ENCODE measurements at regions not wholly inside any gene's neighbourhood (a gene's known extent, or its start where the extent isn't known, plus 50 kb on each side); places are given as distances from the start of the nearest gene placed in this dataset.
A peak's percentile ranks its signal among the peaks of the same experiment; 100 is the strongest.
"Not testable (repeated sequence)": the region's sequence is repeated elsewhere in the genome, so short reads cannot be mapped to it uniquely, and the experiment has no call there.

DNA sequence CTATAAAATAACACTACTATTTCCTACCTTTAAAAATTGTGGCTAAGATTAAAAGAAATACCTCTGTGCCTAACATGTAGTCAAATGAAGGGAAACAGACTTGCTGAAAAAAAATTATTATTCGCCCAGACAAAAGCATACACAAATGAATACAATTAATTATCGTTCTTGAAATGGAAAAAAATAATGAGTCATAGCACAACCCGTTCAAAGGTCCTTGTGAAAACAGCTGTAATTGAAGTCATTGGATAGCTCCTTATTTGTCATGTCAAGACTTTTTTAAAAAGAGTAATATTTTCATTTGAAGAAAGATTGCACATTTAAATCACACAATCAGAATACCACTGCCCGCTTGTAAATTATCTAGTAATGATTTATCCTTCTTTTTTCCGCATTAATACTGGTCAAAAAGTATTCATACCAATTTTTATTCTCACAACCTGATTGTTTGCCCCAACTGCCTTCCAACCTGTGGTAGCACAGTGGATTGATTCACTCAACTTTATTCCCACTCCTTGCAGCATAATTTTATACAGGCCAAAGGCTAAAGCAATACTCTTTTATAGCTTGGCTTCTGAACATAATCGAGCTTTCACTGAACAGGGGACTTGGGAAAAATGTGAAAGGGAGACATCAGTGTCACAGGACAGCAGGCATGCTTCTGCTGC lies 655.2 kb upstream of the MAP3K7 start:
- DNase-seq: no peak

DNA sequence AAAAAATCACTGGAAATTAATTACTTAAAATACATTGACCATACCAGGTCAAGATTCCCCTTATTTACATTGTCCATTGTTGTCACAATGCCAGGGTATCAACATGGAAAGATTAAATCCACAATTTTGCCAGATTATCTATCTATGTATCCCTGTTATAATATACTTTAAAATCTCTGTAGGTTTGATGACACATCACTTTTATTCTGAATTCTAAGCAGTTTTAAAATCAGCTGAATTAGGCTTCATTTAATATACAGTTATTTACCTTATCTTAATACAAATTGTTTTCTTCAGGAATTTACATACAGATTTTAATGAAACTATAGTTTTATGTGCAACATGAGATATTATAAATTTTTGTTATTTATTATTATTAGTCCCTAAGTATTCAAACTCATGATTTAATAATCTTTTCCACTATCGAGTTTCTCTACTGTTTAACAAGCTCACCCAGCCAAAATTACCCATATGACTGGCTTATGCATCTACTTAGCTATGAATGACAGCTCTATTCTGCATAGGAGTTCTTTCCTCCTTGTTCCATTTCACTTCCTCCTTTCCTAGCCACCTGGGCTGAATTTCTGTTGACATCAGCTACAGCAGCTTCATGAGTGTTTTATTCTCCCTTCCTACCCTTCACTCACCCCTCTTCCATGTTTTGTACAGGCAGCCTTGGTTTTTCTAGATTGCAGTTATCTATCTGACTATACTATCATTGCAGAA lies 654.2 kb upstream of the MAP3K7 start:
- DNase-seq: no peak

DNA sequence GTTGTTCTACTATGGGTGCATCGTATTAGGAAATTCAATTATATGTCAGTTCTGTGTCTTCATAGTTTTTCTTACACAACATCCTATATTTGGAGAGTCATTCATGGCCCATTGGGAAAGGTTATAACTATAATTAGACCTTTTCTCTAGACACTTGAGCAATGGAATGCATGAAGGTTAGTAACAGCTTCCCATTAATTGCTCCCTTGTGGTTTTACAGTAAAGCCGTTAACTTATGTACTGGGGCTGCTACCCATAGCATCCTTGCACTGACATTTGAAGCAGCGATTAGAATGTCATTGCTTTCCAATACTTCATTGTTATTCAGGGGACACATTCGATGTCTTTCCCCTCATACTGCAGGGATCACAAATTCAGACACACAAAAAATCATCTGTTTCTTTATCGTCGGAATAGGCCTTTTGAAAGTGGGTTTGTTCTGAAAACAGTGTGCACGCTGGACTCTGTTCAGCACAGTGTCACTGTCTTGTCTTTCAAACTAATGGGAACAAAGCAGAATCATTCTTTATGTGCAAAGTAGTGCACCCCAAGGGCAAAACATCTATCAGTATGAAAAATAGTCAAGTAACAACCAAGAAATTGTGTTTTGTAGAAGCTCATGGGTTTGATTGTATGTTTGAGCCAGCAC lies 634.3 kb upstream of the MAP3K7 start:
- DNase-seq: no peak

DNA sequence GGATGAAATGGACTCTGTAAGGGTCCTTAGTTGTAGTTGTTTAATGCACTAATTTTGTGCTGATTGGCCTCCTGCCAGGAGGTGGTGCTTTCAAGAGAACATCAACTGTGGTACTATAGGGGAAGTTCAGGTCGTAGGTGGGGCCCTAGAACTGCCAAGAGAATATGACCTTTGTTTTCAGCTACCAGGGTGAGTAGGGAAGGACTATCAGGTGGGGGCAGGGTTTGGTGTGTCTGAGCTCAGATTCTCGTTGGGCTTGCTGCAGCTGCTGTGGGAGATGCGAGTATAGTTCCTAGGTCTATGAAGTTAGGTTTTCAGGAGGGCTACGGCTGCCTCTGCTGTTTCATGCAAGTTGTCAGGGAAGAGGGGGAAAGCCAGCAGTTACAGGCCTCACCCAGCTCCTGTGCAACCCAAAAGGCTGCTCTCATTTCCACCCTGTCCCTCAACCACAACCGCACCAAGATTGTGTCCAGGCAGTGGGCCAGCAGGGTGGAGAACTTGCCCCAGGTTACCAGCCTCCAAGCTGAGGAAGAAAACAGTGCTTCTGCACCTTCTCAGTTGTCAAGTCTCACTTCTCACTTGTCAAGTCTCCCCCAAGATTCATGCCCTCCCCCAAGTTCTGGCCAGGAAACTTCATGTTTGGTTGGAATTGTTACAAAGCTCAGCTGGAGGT lies 626.5 kb upstream of the MAP3K7 start:
- no peak for DNase-seq

DNA sequence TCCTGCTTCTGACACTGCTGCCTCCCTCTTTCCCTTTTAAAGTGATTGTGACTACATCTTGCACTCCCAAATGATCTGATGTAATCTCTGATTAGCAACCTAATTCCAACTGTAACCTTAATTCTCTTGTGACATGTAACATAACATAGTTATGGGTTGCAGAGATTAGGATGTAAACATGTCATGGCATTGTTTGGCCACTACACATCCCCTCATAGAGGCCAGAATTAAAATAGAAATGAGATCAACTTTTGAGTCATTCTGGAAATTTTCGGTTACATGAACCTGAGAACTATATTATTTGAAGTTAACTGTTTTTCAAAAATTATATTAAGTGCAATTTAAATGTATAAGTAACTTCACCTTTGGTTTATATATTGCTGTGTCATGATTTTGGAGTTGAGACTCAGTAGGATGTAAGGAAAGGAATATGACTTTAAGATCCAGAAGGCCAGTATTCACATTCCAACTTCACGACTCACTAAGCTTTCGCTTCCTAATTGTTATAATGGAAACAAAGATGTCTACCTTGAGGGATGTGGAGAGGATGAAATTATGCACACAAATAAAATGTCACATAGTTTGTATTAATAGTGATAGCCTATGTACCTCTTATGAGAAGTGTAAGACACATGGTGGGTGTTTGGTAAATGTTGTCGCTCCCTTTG lies 611.9 kb upstream of the MAP3K7 start:
- DNase-seq: no peak

DNA sequence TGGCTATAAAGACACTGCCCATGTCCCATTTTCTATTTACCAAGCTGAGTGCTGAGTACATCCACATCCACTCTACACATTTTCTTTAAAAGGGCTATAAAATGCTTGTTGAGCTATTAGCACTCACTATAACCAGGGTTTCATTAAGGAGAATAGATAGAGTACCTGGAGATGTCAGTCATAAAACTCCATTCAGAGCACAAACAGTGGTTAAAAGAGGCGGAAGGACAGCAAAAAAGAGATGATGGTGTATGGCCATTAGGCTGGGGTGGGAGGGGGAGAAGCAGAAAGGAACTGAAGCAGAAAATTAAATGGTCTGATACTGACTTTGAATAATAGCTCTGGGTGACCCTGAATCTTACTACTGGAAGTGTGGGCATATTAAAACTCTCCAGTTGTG lies 609.9 kb upstream of the MAP3K7 start:
- DNase-seq: peak; percentile 2

DNA sequence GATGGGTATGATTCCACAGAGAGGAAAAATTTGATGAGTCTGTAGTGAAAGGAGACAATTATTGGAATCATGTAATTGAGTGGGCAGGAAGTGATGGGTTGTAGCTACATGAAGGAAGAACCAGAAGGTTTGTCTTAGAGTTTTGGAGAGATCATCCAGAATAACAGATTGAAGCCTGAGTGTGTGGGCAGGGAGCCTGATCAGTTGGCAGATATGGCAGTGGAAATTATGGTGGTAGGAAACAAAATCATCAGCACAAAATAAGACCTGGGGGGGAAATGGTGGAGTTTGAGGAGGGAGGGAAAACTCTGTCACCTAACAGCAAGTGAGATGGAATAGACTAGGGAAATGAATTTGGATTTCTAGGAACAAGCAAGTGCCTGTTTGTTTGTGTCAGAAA lies 606.6 kb upstream of the MAP3K7 start:
- DNase-seq: no peak

DNA sequence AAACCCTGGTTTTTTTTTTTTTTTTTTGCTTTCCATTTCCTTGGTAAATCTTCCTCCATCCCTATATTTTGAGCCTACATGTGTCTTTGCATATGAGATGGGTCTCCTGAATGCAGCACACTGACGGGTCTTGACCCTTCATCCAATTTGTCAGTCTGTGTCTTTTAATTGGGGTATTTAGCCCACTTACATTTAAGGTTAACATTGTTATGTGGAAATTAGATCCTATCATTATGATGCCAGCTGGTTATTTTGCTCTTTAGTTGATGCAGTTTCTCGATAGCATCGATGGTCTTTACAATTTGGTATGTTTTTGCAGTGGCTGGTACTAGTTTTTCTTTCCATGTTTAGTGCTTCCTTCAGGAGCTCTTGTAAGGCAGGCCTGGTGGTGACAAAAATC lies 603.2 kb upstream of the MAP3K7 start:
- DNase-seq: not testable (repeated sequence)

DNA sequence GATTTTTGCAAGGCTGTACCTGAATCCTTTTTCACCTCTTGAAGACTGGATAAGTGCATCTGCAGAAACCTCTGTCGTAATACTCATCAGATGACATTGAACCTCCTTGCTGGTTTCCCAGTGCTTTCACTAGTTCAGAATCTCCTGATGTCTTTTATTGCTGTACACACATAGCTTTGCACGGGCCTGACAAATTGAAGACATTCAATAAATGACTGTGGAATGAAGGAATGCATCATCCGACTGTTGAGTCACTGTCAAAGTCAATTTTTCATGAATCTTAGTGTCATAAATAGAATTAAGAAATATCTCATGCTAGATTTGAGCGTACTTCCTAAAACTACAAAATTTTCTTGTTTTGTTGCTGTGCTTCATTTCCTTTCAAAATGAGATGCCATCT lies 598.2 kb upstream of the MAP3K7 start:
- DNase-seq: no peak

DNA sequence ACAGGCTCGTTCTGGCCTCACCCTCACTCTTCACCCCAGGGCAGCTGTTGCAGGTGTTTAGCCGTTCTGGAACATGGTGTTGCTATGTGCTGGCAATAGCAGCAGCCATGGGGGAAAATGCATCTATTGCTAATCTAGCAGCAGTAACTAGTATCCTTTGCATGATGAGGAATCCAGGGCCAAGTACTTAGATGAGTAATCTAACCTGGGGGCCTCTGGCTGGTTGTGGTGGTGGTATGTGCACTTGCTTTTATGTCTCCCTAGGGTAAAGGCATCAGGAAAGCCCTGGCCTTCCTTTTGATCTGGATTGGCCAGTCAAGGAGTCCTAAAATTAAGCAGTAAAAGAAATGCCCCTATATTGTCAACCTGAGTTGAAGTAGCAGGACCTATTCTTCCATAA lies 594.5 kb upstream of the MAP3K7 start:
- no peak for DNase-seq

DNA sequence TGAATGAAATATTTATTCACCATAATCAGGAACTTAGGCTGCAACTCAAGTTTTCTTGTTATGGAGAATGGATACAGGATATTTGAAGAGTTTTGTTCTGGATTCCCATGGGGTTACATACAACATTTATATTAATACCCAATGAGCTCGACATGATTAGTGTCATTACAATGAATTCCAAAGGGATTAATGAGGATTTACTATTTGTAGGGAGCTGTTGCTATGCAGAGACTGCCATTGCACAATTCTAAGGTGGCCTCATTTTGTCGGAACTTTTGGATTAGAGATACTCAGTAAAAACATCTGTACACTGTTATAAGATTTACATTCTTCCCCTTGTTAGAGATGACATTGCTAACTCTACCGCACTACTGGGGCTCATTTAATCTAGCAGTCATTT lies 586.8 kb upstream of the MAP3K7 start:
- no peak for DNase-seq

DNA sequence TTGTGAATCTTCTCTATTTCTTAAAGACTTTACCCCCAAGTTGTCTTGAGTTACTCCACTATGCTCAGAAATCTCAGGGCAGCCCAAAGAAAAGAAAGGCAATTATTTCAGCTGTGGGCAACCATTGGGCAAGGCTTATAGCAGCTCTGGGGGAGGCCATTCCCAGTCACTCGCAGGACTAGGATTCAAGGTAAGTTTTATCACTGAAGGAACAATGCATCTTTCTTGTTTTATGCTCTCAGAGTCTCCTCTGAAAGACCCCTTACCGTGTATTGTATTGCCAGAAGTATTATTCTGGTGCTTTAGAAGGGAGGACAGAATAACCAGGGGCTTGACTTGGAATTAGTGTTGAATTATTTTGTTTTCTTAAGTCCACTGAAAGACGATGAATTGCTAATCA lies 586.3 kb upstream of the MAP3K7 start:
- DNase-seq: no peak

DNA sequence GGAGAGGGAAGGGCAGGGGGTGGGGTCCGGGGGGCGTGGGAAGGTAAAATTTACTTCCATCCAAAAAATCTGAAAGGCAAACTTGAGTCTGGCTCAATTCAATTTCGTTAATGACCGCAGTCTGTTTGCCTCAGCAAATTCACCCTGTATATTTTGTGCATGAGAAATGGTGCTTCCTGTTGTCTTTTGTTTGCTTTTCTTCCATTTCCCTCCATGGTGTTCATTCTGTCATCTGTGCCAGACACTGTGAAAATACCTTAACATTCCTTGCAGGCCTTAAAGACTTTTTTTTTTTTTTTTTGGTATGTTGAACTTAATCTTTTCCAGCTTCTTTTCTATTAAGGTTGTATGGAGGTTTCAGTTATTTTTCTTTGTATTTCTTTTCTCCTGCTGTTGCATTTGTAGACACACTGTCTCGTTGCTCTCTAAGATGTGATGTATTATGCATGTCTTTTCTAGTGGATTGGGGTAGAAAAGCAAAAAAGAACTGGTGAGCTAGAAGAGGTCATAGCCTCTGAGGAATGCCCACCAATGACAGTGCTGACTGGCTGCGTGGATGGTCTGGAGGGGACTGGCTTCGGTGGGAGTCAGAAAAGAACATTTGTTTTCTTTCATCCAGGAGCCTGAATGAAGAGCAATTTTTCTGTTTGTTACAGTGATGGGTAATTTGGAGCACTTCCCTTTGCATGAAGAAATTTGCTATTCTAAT lies 585.0 kb upstream of the MAP3K7 start:
- DNase-seq: no peak

DNA sequence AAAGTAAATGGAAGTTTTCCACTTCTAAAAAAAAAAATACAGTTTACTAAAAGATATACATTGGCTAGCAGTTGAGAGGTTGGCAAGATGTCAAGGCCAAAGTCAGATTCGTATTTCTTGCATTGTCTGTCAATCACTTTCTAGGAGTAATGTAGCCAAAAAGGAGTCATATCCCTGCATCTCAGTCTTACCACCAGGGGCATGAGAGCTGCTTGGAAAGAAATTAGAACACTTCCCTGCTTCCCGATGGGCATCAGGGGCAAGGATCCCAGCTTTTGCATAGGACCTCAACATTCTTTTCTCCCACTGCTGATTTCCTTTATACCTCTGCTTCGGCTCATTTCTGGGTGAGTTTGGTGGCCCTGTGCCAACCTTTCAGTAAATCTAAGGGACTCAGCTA lies 581.0 kb upstream of the MAP3K7 start:
- peak; percentile 4 for DNase-seq

DNA sequence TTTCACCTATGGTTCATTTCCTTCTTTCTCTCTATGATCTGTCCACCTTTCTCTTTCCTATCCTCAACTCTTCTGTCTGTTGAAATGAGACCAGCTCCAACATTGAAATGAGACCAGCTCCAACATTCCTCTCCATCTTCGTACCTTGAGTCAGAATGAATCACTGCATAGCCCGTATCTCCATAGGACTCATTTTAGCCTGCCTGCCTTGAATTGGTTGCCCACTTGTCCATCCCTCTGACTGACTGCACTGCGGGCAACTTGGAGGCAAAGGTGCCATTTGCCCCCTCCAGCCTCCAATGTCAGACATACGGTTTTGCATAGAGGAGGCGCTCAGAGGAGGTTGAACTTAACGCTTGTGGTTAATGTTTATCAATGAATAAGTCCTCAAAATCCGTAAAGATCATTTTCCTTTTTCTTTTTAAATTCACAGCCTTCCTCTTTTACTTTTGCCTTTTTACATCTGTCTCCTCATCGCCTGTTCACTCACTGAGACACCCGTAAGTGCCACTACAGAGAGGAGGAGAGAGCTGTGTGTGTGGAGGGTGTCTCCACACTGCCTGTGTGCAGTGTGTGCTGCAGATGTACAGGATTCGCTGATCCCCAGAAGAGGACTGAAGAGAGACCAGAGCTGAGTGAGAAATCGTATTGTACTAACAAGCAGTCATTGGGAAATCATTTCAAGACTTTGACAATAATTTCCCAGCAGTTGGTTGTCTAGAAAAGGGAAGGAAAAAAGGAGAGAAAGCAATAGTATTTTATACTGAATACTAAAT lies 579.6 kb upstream of the MAP3K7 start:
- no peak for DNase-seq

DNA sequence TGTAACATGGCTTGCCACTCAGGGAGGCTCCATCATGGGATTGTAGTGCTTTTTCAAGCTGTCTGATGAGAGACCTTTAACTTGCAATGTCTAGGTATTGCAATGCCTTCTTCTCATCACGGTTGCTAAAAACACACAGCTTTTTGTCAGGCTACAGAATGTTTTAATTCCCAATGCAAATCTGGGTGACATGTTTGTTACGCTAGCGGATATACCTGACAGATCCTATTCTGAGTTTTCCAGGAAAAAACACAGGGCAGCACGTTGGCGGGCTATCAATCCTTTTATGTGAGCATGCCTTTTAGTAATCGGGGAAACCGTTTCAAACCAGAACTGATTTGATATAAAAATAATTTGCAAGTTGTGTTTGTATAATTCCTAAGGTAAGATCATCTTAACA lies 577.2 kb upstream of the MAP3K7 start:
- DNase-seq: no peak

DNA sequence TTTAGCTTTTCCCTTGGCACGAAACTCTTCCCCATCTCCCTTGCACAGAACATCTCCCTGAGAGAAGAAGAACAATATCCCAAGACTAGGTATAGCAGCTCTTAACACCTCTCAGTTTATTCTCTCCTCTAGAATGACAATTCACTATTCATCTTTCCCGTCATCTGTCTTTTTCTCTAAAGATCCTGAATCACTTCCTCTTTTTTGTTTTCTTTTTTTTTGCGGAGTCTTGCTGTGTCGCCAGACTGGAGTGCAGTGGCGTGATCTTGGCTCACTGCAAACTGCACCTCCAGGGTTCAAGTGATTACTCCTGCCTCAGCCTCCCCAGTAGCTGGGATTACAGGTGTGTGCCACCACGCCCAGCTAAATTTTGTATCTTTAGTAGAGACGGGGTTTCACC lies 574.4 kb upstream of the MAP3K7 start:
- DNase-seq: no peak

DNA sequence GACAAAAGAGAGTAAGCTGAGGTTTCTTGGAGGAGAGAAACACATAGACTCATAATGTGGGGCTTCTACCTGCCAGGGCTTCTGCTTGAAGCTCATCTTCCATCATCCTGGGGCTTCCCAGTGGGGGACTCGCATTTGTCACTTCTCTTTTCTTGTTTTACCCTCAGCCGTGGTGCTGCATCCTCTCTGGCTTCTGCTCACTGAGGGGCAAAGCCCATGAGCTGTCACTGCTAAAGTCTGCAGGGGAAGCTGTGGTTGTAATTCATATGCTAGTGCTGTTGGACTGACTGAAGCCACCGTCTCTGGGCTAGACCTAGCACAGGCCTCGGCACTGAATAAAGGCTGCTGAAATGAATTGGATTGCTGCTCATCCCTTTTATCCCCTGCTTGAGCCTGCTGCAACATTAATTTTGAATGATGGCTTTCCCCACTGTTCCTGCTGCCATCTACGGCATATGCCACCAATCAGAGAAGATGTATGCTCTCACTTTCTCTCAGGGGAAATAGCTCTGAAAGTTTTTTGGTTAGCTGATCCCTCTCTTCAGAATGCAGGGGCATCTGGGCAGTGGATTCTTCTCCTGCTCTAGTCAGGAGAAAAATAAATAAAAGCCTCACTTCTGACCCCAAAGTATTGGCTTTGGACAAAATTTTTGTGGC lies 568.4 kb upstream of the MAP3K7 start:
- no peak for DNase-seq

DNA sequence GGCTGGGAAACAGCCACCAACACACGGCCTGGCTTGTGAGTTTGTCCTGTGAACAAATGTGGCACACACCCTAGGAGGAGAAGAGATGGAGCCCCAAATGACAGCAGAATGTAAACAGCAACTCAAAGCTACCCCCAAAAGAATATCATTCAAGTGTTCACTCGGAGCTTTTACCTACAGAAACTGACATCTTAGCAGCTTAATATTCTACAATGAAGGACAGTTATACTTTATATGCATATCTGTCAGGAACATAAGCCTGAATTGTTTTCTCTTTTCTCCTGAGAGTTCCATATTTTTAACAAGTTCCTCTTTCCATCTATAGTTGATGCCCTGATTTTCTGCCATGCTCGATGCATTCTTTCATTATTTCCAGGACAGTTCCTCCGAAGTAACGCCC lies 566.0 kb upstream of the MAP3K7 start:
- DNase-seq: no peak

DNA sequence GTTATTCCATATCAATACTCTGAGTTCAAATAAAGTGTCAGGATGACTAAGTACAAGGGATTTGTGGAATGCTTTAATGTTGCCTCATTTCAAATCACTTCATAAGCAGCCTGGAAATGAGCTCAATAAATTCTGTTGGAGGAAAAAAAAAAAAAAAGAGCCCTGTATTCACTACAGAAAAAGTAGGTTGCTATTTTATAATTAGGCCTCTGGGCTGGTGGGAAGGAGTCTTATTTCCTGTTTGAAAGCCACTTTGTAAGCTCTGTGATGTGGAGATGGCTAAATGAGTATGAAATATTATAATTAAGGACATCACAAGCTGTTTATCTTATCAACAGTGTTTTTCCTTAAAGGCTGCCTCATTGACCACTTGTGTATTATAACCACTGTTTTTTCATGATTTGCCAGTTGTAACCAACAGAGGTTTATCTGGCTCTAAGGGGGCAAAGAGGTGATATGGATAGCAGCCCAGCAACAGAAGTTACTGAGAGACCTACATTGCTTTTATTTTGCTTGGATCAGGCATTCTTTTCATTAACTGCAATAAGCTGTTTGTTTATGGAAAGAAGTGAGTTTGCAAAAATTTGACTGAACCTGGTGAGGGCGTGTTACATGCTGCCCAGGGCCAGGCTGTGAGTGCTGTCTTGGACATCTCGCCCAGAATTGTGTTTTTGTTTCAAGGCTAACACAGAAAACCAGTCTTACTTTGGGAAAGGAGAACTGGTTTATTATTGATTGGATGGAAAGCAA lies 563.3 kb upstream of the MAP3K7 start:
- DNase-seq: no peak
